ENCODE measurements at regions not wholly inside any gene's neighbourhood (a gene's known extent, or its start where the extent isn't known, plus 50 kb on each side); places are given as distances from the start of the nearest gene placed in this dataset.

DNA sequence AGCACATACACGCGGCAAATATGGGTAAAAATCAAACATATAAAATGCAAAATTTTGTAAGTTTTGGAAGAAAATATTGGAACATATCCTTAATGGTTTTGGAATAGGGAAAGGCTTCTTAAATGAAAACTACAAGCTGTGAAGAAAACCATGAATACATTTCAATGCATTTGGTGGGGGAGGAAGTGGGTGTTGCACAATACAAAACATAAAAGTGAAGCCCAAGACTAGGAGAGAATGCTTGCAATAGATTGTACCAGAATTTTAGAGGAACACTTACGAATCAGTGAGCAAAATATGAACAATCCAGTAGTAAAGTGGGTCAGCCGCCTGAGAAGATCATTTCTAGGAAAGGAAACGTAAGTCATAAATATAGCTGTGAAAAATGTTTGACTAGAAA is 322.6 kb upstream of the MKI67 start:
- intact Hi-C loops (cut with DNase I): no loop called here
- H3K36me3 ChIP-seq: no peaks in the 10 kb centered on the region
- DNase-seq (no peak), ATAC-seq (no peak)
- no peak overlapping the region for H3K27ac ChIP-seq
- H3K4me1 ChIP-seq: no peaks in the 10 kb centered on the region
- TF ChIP-seq, protein P1, sequence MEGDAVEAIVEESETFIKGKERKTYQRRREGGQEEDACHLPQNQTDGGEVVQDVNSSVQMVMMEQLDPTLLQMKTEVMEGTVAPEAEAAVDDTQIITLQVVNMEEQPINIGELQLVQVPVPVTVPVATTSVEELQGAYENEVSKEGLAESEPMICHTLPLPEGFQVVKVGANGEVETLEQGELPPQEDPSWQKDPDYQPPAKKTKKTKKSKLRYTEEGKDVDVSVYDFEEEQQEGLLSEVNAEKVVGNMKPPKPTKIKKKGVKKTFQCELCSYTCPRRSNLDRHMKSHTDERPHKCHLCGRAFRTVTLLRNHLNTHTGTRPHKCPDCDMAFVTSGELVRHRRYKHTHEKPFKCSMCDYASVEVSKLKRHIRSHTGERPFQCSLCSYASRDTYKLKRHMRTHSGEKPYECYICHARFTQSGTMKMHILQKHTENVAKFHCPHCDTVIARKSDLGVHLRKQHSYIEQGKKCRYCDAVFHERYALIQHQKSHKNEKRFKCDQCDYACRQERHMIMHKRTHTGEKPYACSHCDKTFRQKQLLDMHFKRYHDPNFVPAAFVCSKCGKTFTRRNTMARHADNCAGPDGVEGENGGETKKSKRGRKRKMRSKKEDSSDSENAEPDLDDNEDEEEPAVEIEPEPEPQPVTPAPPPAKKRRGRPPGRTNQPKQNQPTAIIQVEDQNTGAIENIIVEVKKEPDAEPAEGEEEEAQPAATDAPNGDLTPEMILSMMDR (IDR thresholded peaks at IDR 0.05): no peak
- no peak for TF ChIP-seq POLR2A (IDR thresholded peaks at IDR 0.05)
- H3K4me3 ChIP-seq: no peak overlapping the region
- WGBS (ENCODE audit: insufficient coverage, low coverage, low lambda C conversion rate, missing lambda C conversion rate): 55% methylated on average over 5 of the region's 5 CpGs
- no peaks in the 10 kb centered on the region for H3K27me3 ChIP-seq
- H3K9me3 ChIP-seq: no peaks in the 10 kb centered on the region

DNA sequence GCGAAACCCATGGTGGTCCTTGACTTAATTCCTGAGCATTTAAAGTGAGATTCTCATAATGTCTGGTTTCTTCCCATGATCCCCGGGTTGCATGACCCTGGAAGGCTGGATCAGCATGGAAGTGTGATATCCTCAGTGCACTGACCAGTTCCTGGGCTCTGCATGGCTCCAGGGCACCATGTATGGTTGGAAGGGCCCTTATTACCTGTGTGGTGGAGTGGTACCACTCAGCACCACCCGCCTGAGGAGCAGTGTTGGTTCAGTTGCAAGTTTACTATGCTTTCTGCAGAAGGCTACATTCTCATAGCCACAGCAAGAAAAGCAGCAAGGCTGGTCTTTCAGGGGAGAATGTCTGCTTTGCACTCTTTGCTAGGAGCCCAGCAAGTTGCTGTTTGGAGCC is 325.7 kb upstream of the MKI67 start:
- no CpG with 5 or more reads among the region's 3 CpGs for WGBS (ENCODE audit: insufficient coverage, low coverage, low lambda C conversion rate, missing lambda C conversion rate)
- intact Hi-C loops (cut with DNase I): no loop called here
- Histone ChIP-seq H3K27me3 (no peaks in the 10 kb centered on the region), H3K27ac (no peak overlapping the region), H3K4me1 (no peaks in the 10 kb centered on the region), H3K36me3 (no peaks in the 10 kb centered on the region), H3K9me3 (no peaks in the 10 kb centered on the region), H3K4me3 (no peak overlapping the region)
- ATAC-seq: no peak
- peak in 1 of 3 donors; percentile 15 for DNase-seq
- TF ChIP-seq, protein P1 (IDR thresholded peaks at IDR 0.05): no peak
- TF ChIP-seq POLR2A (IDR thresholded peaks at IDR 0.05): no peak

DNA sequence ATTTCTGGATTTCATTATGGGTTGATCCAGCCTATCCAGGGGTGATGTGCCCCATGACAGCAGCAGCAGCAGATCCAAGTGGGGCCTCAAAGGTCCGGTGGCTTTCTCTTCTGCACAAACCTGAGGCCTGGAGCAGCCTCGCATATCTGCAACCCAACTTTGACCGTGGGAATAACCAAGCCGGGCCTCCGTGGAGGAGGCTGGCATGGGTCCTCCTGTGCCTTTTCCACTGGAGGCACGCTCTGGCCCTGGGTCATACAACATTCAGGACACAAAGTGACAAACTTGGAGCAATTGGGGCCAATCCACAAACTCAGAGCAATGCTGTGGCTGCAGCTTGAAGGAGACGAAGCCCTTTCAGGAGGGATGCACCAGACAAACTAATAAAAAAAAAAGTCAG is 330.0 kb upstream of the MKI67 start:
- no peak for ATAC-seq
- WGBS (ENCODE audit: insufficient coverage, low coverage, low lambda C conversion rate, missing lambda C conversion rate): 42% methylated on average over 3 of the region's 7 CpGs
- Histone ChIP-seq H3K9me3 (no peaks in the 10 kb centered on the region), H3K4me3 (no peak overlapping the region), H3K27me3 (no peaks in the 10 kb centered on the region), H3K36me3 (no peaks in the 10 kb centered on the region), H3K4me1 (no peaks in the 10 kb centered on the region), H3K27ac (no peak overlapping the region)
- DNase-seq: no peak
- intact Hi-C loops (cut with DNase I): no loop called here
- no peak for TF ChIP-seq POLR2A (IDR thresholded peaks at IDR 0.05)
- TF ChIP-seq, protein P1 (IDR thresholded peaks at IDR 0.05): no peak

DNA sequence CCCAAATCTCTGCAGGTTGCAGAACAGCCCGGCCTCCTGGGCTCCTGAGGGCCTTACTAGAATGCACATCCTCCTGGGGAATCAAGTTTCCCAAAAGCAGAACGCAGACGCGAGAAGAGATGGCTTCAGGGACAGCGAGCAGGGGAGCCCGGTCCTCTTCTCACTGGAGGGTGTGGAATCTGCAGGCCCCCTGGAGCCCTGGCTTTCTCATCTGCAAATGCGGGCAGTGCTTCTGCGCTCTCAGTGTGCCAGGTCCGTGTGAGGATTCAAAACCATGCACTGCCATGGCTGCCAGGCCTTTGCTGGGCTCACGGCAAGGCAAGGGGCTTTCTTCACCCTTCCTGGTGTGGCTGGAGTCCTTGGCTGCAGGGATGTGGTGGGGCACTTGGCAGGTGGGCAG is 330.9 kb upstream of the MKI67 start:
- ATAC-seq (no peak), DNase-seq (no peak)
- no peak overlapping the region for H3K4me3 ChIP-seq
- intact Hi-C loops (cut with DNase I): no loop called here
- H3K36me3 ChIP-seq: no peaks in the 10 kb centered on the region
- H3K27me3 ChIP-seq: no peaks in the 10 kb centered on the region
- H3K27ac ChIP-seq: no peak overlapping the region
- no peaks in the 10 kb centered on the region for H3K4me1 ChIP-seq
- 30% methylated on average over 2 of the region's 10 CpGs for WGBS (ENCODE audit: insufficient coverage, low coverage, low lambda C conversion rate, missing lambda C conversion rate)
- no peaks in the 10 kb centered on the region for H3K9me3 ChIP-seq
- no peak for TF ChIP-seq POLR2A (IDR thresholded peaks at IDR 0.05)
- TF ChIP-seq, protein P1 (IDR thresholded peaks at IDR 0.05): no peak

DNA sequence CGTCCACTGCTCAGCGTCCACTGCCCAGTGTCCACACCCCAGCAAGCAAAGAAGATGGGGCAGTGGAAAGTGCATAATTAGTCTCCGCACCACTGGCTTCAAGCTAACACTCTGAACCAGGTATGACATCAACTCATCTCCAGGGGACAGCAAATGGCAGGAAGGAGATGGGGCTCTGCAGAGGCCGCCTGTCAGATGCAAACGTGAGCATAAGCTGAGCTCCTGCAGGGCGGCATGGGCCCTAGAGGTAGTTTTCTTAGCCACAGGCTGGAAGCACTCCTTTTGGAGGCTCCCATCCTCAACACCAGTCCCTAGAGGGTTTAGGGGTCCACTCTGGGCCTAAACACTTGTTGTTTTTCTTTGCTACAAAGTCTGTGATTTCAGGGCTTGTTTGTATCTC is 335.8 kb upstream of the MKI67 start:
- TF ChIP-seq, protein P1 (IDR thresholded peaks at IDR 0.05): no peak
- no peak for TF ChIP-seq POLR2A (IDR thresholded peaks at IDR 0.05)
- ATAC-seq (no peak), DNase-seq (no peak)
- Histone ChIP-seq H3K9me3 (no peaks in the 10 kb centered on the region), H3K4me3 (no peak overlapping the region), H3K36me3 (no peaks in the 10 kb centered on the region), H3K27me3 (no peaks in the 10 kb centered on the region), H3K4me1 (no peaks in the 10 kb centered on the region), H3K27ac (no peak overlapping the region)
- 50% methylated on average over 3 of the region's 6 CpGs for WGBS (ENCODE audit: insufficient coverage, low coverage, low lambda C conversion rate, missing lambda C conversion rate)
- intact Hi-C loops (cut with DNase I): no loop called here
